HS-5 (cell line): ENCODE measurements at regions not wholly inside any gene's neighbourhood (a gene's known extent, or its start where the extent isn't known, plus 50 kb on each side); places are given as distances from the start of the nearest gene placed in this dataset.
"Not testable (repeated sequence)": the region's sequence is repeated elsewhere in the genome, so short reads cannot be mapped to it uniquely, and the experiment has no call there.

Experiments
- DNase-seq: peaks from one replicate; pipeline ENCODE4 v3.0.0-alpha.2; 2012; ENCODE audit warnings: low read depth

GRCh38 chr4:137739391-137739790 is 207.1 kb upstream of the PCDH18 start:
- DNase-seq, result no peak

- no peak for DNase-seq
Observed at GRCh38 chr4:137738375-137738990, 206.2 kb upstream of the PCDH18 start.

DNA sequence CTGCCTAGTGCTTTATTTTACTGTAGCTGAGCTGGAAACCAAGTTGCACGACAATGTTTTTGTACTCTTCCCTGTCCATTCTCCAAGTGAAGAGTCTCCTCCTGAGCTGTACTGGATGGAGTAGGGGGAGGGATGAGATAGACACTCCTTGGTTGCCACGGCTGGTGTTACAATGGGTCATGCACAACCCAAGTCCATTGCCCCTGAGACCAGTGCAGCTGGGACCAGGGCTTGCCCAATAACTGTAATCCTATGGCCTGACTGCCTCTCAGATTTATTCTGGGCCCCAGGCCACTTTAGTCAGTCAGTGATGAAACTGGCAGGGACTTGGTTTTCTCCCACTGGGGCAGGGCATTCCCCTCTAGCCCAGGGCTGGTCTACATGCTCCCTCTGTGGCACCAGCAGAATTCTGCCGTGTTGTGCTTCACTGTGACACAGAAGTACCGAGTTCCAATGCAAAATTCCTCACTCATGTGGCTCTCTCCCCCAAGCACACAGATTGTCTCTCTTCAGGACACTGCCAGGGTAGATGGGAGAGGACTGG is 203.3 kb upstream of the PCDH18 start:
- DNase-seq, result no peak

GRCh38 chr4:137733174-137734141 is 201.2 kb upstream of the PCDH18 start:
- DNase-seq, result not testable (repeated sequence)

GRCh38 chr4:137722910-137723309 is 190.6 kb upstream of the PCDH18 start:
- DNase-seq, result no peak

- no peak for DNase-seq
Observed at GRCh38 chr4:137711502-137711901, 179.2 kb upstream of the PCDH18 start.

GRCh38 chr4:137707626-137708025 is 175.3 kb upstream of the PCDH18 start:
- no peak for DNase-seq

- no peak for DNase-seq
Observed at GRCh38 chr4:137707102-137707620, 174.9 kb upstream of the PCDH18 start.

DNA sequence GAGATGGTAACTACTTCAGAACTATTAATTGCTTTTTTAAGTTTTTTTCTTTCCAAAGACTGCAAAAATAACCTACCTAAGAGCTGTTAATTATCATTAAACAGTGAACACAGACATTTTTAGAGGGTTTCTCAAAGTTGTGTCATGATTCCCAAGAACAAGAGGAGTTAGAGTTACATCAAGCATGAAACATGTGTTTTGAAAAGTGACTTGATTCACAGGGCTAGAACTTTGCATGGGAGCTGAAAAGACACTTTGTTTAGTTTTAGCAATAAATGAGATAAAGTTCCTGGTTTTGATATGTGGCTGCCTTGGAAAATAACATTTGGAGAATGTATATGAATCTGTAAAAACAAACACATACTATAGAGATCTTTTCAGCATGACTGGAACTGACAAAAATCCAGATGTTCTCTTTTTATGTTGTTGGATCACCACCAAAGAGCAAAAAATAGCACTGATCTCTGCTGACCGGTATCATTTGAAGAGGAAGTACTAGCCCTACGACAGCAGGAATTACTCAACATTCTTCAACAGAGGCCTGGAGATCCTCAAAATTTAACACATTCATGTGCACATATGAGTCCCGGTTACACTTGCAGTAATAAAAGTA is 173.0 kb upstream of the PCDH18 start:
- peak; percentile 70 for DNase-seq

GRCh38 chr4:137703195-137703594 is 170.9 kb upstream of the PCDH18 start:
- no peak for DNase-seq

- DNase-seq, result no peak
Observed at GRCh38 chr4:137702512-137702911, 170.2 kb upstream of the PCDH18 start.

- no peak for DNase-seq
Observed at GRCh38 chr4:137701401-137701800, 169.1 kb upstream of the PCDH18 start.

DNA sequence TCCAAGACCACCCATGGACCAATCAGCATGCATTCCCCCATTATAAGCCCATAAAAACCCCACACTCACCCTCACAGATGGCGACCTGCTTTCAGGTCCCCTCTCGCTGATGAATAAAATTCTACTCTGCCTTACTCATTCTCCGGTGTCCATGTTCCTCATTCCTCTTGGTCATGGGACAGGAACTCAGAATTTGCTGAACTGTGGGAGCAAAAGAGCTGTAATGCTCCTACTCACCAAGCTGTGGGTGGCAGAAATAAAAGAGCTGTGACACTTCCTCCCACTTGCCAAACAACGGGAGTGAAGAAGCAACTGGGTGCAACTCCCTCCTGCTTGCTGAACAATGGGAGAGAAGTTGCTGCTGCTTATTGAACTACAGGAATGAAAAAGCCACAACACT is 168.5 kb upstream of the PCDH18 start:
- DNase-seq, result no peak

DNA sequence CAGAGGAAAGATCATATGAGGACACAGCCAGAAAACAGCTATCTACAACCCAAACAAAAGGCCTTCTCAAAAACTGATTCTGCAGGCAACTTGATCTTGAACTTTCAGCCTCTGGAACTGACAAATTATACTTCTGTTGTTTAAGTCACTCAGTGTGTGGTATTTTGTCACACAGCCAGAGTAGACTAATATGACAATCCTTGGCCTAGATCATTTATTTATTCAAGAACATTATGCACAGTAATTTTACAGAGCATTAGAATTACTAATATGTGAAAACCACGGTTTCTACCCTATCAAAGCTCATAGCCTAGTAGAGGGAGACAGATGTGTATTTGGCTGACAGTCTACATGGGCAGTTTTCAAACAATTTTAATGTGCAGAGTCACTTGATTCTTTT is 167.8 kb upstream of the PCDH18 start:
- no peak for DNase-seq

DNA sequence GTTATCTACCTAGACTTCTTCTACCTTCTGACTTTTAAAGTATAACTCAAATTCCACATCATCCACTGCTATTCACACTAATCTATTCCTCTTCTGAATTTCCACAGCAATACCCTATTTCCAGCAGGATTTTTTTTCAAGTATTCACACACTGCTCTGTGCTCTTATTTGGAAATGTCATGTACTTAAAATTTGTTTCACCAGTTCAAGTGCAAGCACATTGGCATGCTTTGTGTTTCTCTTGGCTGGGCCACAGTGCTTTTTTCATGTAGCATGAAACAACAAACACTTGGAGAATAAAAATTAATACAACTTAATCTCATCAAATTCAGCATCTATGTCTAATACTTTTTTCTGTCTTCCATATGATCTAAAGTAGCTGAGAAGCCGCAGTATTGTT is 161.8 kb upstream of the PCDH18 start:
- no peak for DNase-seq

- DNase-seq, result no peak
Observed at GRCh38 chr4:137693641-137694040, 161.3 kb upstream of the PCDH18 start.

DNA sequence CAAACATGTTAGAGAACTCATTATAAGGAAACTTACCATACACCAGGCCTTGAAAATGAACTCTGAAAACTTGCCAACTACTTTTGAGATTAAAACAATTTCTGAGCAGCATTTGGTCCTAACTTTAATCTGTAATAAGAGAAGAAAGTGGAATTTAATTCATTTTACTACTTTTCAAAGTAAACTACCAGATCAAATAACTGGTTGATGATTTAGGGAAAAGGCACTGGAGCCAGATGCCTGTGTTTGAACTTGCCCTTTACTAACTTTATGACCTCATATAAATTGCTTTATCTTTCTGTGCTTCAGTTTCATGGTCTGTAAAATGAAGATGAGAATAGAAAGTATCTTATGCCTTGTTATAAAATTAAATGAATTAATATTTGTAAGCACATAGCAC is 159.9 kb upstream of the PCDH18 start:
- DNase-seq, result no peak

- no peak for DNase-seq
Observed at GRCh38 chr4:137688651-137689050, 156.4 kb upstream of the PCDH18 start.

GRCh38 chr4:137685357-137685756 is 153.1 kb upstream of the PCDH18 start:
- DNase-seq, result no peak

DNA sequence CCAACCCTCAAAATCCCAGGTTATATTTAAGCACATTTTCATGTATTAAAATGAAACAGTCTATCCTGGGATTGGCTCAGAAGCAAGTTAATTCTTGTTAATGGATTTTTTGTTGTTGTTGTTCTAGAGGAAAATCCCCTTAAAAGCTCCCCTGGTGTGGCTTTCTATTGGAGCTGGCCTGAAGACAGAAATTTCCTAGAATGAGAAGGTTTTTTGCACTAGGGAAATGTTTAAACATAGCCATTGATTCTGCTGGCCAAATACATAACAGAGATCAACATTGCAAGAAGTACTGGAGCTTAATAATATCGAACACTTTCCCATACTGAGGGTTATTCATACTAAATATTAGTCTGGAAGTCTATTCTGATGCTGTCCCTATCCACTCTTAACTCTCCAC is 148.8 kb upstream of the PCDH18 start:
- no peak for DNase-seq

- no peak for DNase-seq
Observed at GRCh38 chr4:137678796-137679195, 146.5 kb upstream of the PCDH18 start.

DNA sequence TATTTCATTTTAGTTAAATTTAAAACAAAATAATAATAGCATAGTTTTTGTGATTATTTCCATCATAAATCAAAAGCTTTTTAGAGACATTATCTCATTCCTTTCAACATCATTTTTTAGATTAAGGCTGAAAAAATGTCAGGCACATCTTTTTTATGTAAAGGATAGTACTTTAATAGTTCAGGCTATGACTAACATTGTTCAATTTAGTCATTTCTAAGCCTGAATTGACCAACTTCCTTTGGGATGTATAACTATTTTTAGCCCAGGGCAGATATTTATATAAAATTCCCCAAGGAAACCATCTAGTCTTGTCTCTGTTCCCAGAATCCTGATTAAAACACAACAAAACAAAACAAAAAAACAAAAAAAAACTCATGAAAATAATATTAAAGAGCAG is 145.6 kb upstream of the PCDH18 start:
- DNase-seq, result peak; percentile 57
